ENCODE measurements at regions not wholly inside any gene's neighbourhood (a gene's known extent, or its start where the extent isn't known, plus 50 kb on each side); places are given as distances from the start of the nearest gene placed in this dataset.
"Not testable (repeated sequence)": the region's sequence is repeated elsewhere in the genome, so short reads cannot be mapped to it uniquely, and the experiment has no call there.

GRCh38 chrX:79515529-79515928 is 148.4 kb upstream of the ITM2A start:
- peaks cover 20% of the 10 kb centered on the region for H3K4me1 ChIP-seq
- no peak overlapping the region for H3K9ac ChIP-seq
- H3K9me3 ChIP-seq: peaks cover 11% of the 10 kb centered on the region; the same call in 1 of the 2 replicates
- no peak overlapping the region for H3K4me2 ChIP-seq
- H3K27ac ChIP-seq: no peak overlapping the region
- TF ChIP-seq Cebpa-rat (IDR thresholded peaks at IDR 0.05): no peak
- peaks cover 55% of the 10 kb centered on the region for H3K27me3 ChIP-seq
- no peaks in the 10 kb centered on the region for H3K36me3 ChIP-seq
- H4K20me1 ChIP-seq: no peaks in the 10 kb centered on the region
- no peak overlapping the region for H3K4me3 ChIP-seq

- no peak overlapping the region for H3K4me2 ChIP-seq
- H3K27ac ChIP-seq: no peak overlapping the region
- no peaks in the 10 kb centered on the region for H4K20me1 ChIP-seq
- H3K4me1 ChIP-seq: 0 out of 2 replicates have a peak, but pooled peaks cover 4% of the 10 kb centered on the region
- H3K27me3 ChIP-seq: peaks cover 41% of the 10 kb centered on the region
- 0 out of 2 replicates have a peak, but pooled peaks cover 6% of the 10 kb centered on the region for H3K9me3 ChIP-seq
- no peak overlapping the region for H3K4me3 ChIP-seq
- no peak overlapping the region for H3K9ac ChIP-seq
- no peak for TF ChIP-seq Cebpa-rat (IDR thresholded peaks at IDR 0.05)
- H3K36me3 ChIP-seq: no peaks in the 10 kb centered on the region
Observed at GRCh38 chrX:79511799-79512198, 144.7 kb upstream of the ITM2A start.

- Histone ChIP-seq H3K4me1 (no peaks in the 10 kb centered on the region), H3K9ac (no peak overlapping the region), H3K27ac (no peak overlapping the region), H3K4me2 (no peak overlapping the region), H3K4me3 (no peak overlapping the region), H3K36me3 (no peaks in the 10 kb centered on the region), H4K20me1 (no peaks in the 10 kb centered on the region), H3K27me3 (peaks cover 20% of the 10 kb centered on the region), H3K9me3 (peaks cover 15% of the 10 kb centered on the region; the same call in 1 of the 2 replicates)
- no peak for TF ChIP-seq Cebpa-rat (IDR thresholded peaks at IDR 0.05)
Observed at GRCh38 chrX:79506001-79506400, 138.9 kb upstream of the ITM2A start.

GRCh38 chrX:79482686-79483085 is 115.6 kb upstream of the ITM2A start:
- no peaks in the 10 kb centered on the region for H3K36me3 ChIP-seq
- peaks cover 3% of the 10 kb centered on the region; the same call in 1 of the 2 replicates for H3K9me3 ChIP-seq
- no peak overlapping the region for H3K9ac ChIP-seq
- TF ChIP-seq Cebpa-rat (IDR thresholded peaks at IDR 0.05): no peak
- no peaks in the 10 kb centered on the region for H3K4me1 ChIP-seq
- H3K4me2 ChIP-seq: no peak overlapping the region
- no peaks in the 10 kb centered on the region for H4K20me1 ChIP-seq
- no peak overlapping the region for H3K4me3 ChIP-seq
- H3K27me3 ChIP-seq: peaks cover 86% of the 10 kb centered on the region
- H3K27ac ChIP-seq: no peak overlapping the region

GRCh38 chrX:79477691-79478090 is 110.6 kb upstream of the ITM2A start:
- Histone ChIP-seq H3K27me3 (peaks cover 60% of the 10 kb centered on the region), H3K4me3 (no peak overlapping the region), H3K9me3 (peaks cover 2% of the 10 kb centered on the region; the same call in 1 of the 2 replicates), H3K4me2 (no peak overlapping the region), H4K20me1 (no peaks in the 10 kb centered on the region), H3K9ac (no peak overlapping the region), H3K4me1 (no peaks in the 10 kb centered on the region), H3K27ac (no peak overlapping the region), H3K36me3 (no peaks in the 10 kb centered on the region)
- TF ChIP-seq Cebpa-rat (IDR thresholded peaks at IDR 0.05): no peak

GRCh38 chrX:79466636-79467035 is 99.5 kb upstream of the ITM2A start:
- H3K4me3 ChIP-seq: no peak overlapping the region
- H3K4me1 ChIP-seq: no peaks in the 10 kb centered on the region
- H3K27me3 ChIP-seq: peaks cover 38% of the 10 kb centered on the region
- no peaks in the 10 kb centered on the region for H3K36me3 ChIP-seq
- no peak overlapping the region for H3K9ac ChIP-seq
- no peaks in the 10 kb centered on the region for H4K20me1 ChIP-seq
- H3K27ac ChIP-seq: no peak overlapping the region
- H3K9me3 ChIP-seq: peaks cover 16% of the 10 kb centered on the region
- no peak overlapping the region for H3K4me2 ChIP-seq
- no peak for TF ChIP-seq Cebpa-rat (IDR thresholded peaks at IDR 0.05)

GRCh38 chrX:79462458-79462857 is 95.3 kb upstream of the ITM2A start:
- no peak overlapping the region for H3K4me3 ChIP-seq
- TF ChIP-seq Cebpa-rat (IDR thresholded peaks at IDR 0.05): no peak
- H3K9me3 ChIP-seq: peaks cover 31% of the 10 kb centered on the region
- H3K27me3 ChIP-seq: peaks cover 23% of the 10 kb centered on the region
- no peaks in the 10 kb centered on the region for H4K20me1 ChIP-seq
- no peaks in the 10 kb centered on the region for H3K36me3 ChIP-seq
- H3K9ac ChIP-seq: no peak overlapping the region
- H3K27ac ChIP-seq: no peak overlapping the region
- no peak overlapping the region for H3K4me2 ChIP-seq
- H3K4me1 ChIP-seq: no peaks in the 10 kb centered on the region

GRCh38 chrX:79456593-79456992 is 89.5 kb upstream of the ITM2A start:
- Histone ChIP-seq H3K27me3 (peaks cover 27% of the 10 kb centered on the region), H3K9me3 (peaks cover 41% of the 10 kb centered on the region)
- not testable (repeated sequence) for H3K4me1 ChIP-seq, H4K20me1 ChIP-seq, H3K9ac ChIP-seq, H3K4me2 ChIP-seq, H3K4me3 ChIP-seq, H3K36me3 ChIP-seq, H3K27ac ChIP-seq

GRCh38 chrX:79452881-79453280 is 85.7 kb upstream of the ITM2A start:
- no peak for TF ChIP-seq Cebpa-rat (IDR thresholded peaks at IDR 0.05)
- H3K27me3 ChIP-seq: peaks cover 38% of the 10 kb centered on the region
- H3K9ac ChIP-seq: no peak overlapping the region
- H3K27ac ChIP-seq: no peak overlapping the region
- no peaks in the 10 kb centered on the region for H3K36me3 ChIP-seq
- H4K20me1 ChIP-seq: no peaks in the 10 kb centered on the region
- no peak overlapping the region for H3K4me2 ChIP-seq
- H3K9me3 ChIP-seq: peaks cover 28% of the 10 kb centered on the region
- no peak overlapping the region for H3K4me3 ChIP-seq
- H3K4me1 ChIP-seq: no peaks in the 10 kb centered on the region

- H3K9me3 ChIP-seq: no peaks in the 10 kb centered on the region
- H3K4me2 ChIP-seq: no peak overlapping the region
- no peaks in the 10 kb centered on the region; the same call in 1 of the 2 replicates for H4K20me1 ChIP-seq
- peaks cover 60% of the 10 kb centered on the region for H3K27me3 ChIP-seq
- H3K27ac ChIP-seq: no peak overlapping the region
- TF ChIP-seq Cebpa-rat (IDR thresholded peaks at IDR 0.05): no peak
- H3K4me3 ChIP-seq: no peak overlapping the region
- H3K9ac ChIP-seq: no peak overlapping the region
- H3K4me1 ChIP-seq: no peaks in the 10 kb centered on the region
- no peaks in the 10 kb centered on the region for H3K36me3 ChIP-seq
Observed at GRCh38 chrX:79444694-79445210, 77.6 kb upstream of the ITM2A start.

- no peaks in the 10 kb centered on the region for H3K36me3 ChIP-seq
- H3K4me2 ChIP-seq: no peak overlapping the region
- H3K4me1 ChIP-seq: no peaks in the 10 kb centered on the region
- H3K9me3 ChIP-seq: no peaks in the 10 kb centered on the region
- no peak overlapping the region for H3K9ac ChIP-seq
- no peak overlapping the region for H3K4me3 ChIP-seq
- TF ChIP-seq Cebpa-rat (IDR thresholded peaks at IDR 0.05): no peak
- no peak overlapping the region for H3K27ac ChIP-seq
- no peaks in the 10 kb centered on the region; the same call in 1 of the 2 replicates for H4K20me1 ChIP-seq
- H3K27me3 ChIP-seq: peaks cover 58% of the 10 kb centered on the region
Observed at GRCh38 chrX:79443121-79443520, 76.0 kb upstream of the ITM2A start.
